ENCODE measurements at regions not wholly inside any gene's neighbourhood (a gene's known extent, or its start where the extent isn't known, plus 50 kb on each side); places are given as distances from the start of the nearest gene placed in this dataset.

GRCh38 chr2:128519517-128520215, 201.0 kb upstream of the HS6ST1 start:
- peaks cover 11% of the 10 kb centered on the region for H3K4me1 Mint-ChIP-seq
- CTCF ChIA-PET: no interaction called here
- H3K36me3 Mint-ChIP-seq (ENCODE audit: low read depth): no peaks in the 10 kb centered on the region
- peaks cover 4% of the 10 kb centered on the region for H3K27me3 Mint-ChIP-seq
- POLR2A ChIA-PET: no interaction called here
- H3K4me3 Mint-ChIP-seq: no peak overlapping the region
- H3K27ac Mint-ChIP-seq: no peak overlapping the region
- no peaks in the 10 kb centered on the region for H3K9me3 Mint-ChIP-seq
- DNase-seq: no peak

GRCh38 chr2:128520340-128520739, 201.7 kb upstream of the HS6ST1 start:
- Mint-ChIP-seq H3K4me1 (peaks cover 11% of the 10 kb centered on the region), H3K4me3 (no peak overlapping the region), H3K27ac (no peak overlapping the region), H3K27me3 (peaks cover 4% of the 10 kb centered on the region), H3K9me3 (no peaks in the 10 kb centered on the region), H3K36me3 (ENCODE audit: low read depth) (no peaks in the 10 kb centered on the region)
- no peak for DNase-seq
- POLR2A ChIA-PET: no interaction called here
- CTCF ChIA-PET: no interaction called here

- peak overlapping the region; percentile 25 for H3K27ac Mint-ChIP-seq
- H3K4me3 Mint-ChIP-seq: no peak overlapping the region
- ChIA-PET POLR2A (no interaction called here), CTCF (no interaction called here)
- H3K36me3 Mint-ChIP-seq (ENCODE audit: low read depth): no peaks in the 10 kb centered on the region
- no peaks in the 10 kb centered on the region for H3K9me3 Mint-ChIP-seq
- H3K4me1 Mint-ChIP-seq: peaks cover 11% of the 10 kb centered on the region
- DNase-seq: peak; percentile 39
- H3K27me3 Mint-ChIP-seq: peaks cover 4% of the 10 kb centered on the region
Observed at GRCh38 chr2:128520791-128521190, 202.1 kb upstream of the HS6ST1 start.

- Mint-ChIP-seq H3K4me3 (no peak overlapping the region), H3K9me3 (no peaks in the 10 kb centered on the region), H3K36me3 (ENCODE audit: low read depth) (no peaks in the 10 kb centered on the region), H3K27ac (no peak overlapping the region), H3K27me3 (peaks cover 4% of the 10 kb centered on the region), H3K4me1 (peaks cover 11% of the 10 kb centered on the region)
- POLR2A ChIA-PET: no interaction called here
- no peak for DNase-seq
- CTCF ChIA-PET: no interaction called here
Observed at GRCh38 chr2:128521482-128521881, 202.8 kb upstream of the HS6ST1 start.

GRCh38 chr2:128522829-128523228, 204.2 kb upstream of the HS6ST1 start:
- peaks cover 11% of the 10 kb centered on the region for H3K4me1 Mint-ChIP-seq
- POLR2A ChIA-PET: no interaction called here
- no peak for DNase-seq
- CTCF ChIA-PET: no interaction called here
- no peaks in the 10 kb centered on the region for H3K36me3 Mint-ChIP-seq (ENCODE audit: low read depth)
- no peaks in the 10 kb centered on the region for H3K9me3 Mint-ChIP-seq
- H3K4me3 Mint-ChIP-seq: no peak overlapping the region
- H3K27me3 Mint-ChIP-seq: peaks cover 2% of the 10 kb centered on the region
- H3K27ac Mint-ChIP-seq: no peak overlapping the region

- peaks cover 2% of the 10 kb centered on the region for H3K27me3 Mint-ChIP-seq
- no peaks in the 10 kb centered on the region for H3K36me3 Mint-ChIP-seq (ENCODE audit: low read depth)
- POLR2A ChIA-PET: no interaction called here
- H3K4me3 Mint-ChIP-seq: no peak overlapping the region
- H3K9me3 Mint-ChIP-seq: no peaks in the 10 kb centered on the region
- no peak overlapping the region for H3K27ac Mint-ChIP-seq
- peaks cover 11% of the 10 kb centered on the region for H3K4me1 Mint-ChIP-seq
- CTCF ChIA-PET: no interaction called here
- DNase-seq: no peak
Observed at GRCh38 chr2:128523457-128523856, 204.8 kb upstream of the HS6ST1 start.

- H3K4me1 Mint-ChIP-seq: peaks cover 11% of the 10 kb centered on the region
- CTCF ChIA-PET: no interaction called here
- H3K27ac Mint-ChIP-seq: no peak overlapping the region
- DNase-seq: no peak
- no peaks in the 10 kb centered on the region for H3K36me3 Mint-ChIP-seq (ENCODE audit: low read depth)
- H3K9me3 Mint-ChIP-seq: no peaks in the 10 kb centered on the region
- POLR2A ChIA-PET: no interaction called here
- H3K4me3 Mint-ChIP-seq: no peak overlapping the region
- peaks cover 2% of the 10 kb centered on the region for H3K27me3 Mint-ChIP-seq
Observed at GRCh38 chr2:128524183-128524582, 205.5 kb upstream of the HS6ST1 start.

- H3K9me3 Mint-ChIP-seq: no peaks in the 10 kb centered on the region
- H3K4me1 Mint-ChIP-seq: peaks cover 9% of the 10 kb centered on the region
- no peak overlapping the region for H3K4me3 Mint-ChIP-seq
- ChIA-PET CTCF (no interaction called here), POLR2A (no interaction called here)
- no peaks in the 10 kb centered on the region for H3K36me3 Mint-ChIP-seq (ENCODE audit: low read depth)
- no peak overlapping the region for H3K27ac Mint-ChIP-seq
- peaks cover 2% of the 10 kb centered on the region for H3K27me3 Mint-ChIP-seq
- no peak for DNase-seq
Observed at GRCh38 chr2:128525653-128526052, 207.0 kb upstream of the HS6ST1 start.

- peaks cover 2% of the 10 kb centered on the region for H3K27me3 Mint-ChIP-seq
- peaks cover 4% of the 10 kb centered on the region for H3K4me1 Mint-ChIP-seq
- H3K4me3 Mint-ChIP-seq: no peak overlapping the region
- H3K27ac Mint-ChIP-seq: no peak overlapping the region
- CTCF ChIA-PET: interaction anchor here (0.8 kb wide), 1 partner anchor 9 kb away, joined by 3 read pairs; no protein-coding TSS in a partner anchor
- H3K36me3 Mint-ChIP-seq (ENCODE audit: low read depth): no peaks in the 10 kb centered on the region
- POLR2A ChIA-PET: no interaction called here
- no peak for DNase-seq
- no peaks in the 10 kb centered on the region for H3K9me3 Mint-ChIP-seq
Observed at GRCh38 chr2:128526455-128526976, 207.8 kb upstream of the HS6ST1 start.

- Mint-ChIP-seq H3K27me3 (peaks cover 2% of the 10 kb centered on the region), H3K27ac (no peak overlapping the region), H3K4me3 (no peak overlapping the region), H3K36me3 (ENCODE audit: low read depth) (no peaks in the 10 kb centered on the region), H3K9me3 (no peaks in the 10 kb centered on the region), H3K4me1 (peaks cover 4% of the 10 kb centered on the region)
- no peak for DNase-seq
- ChIA-PET POLR2A (no interaction called here), CTCF (no interaction called here)
Observed at GRCh38 chr2:128528133-128528532, 209.5 kb upstream of the HS6ST1 start.

- no peak overlapping the region for H3K27ac Mint-ChIP-seq
- CTCF ChIA-PET: interaction anchor here (1.6 kb wide), 1 partner anchor 9 kb away, joined by 4 read pairs; no protein-coding TSS in a partner anchor
- POLR2A ChIA-PET: no interaction called here
Observed at GRCh38 chr2:128530025-128530573, 211.4 kb upstream of the HS6ST1 start.

GRCh38 chr2:128531856-128532255, 213.2 kb upstream of the HS6ST1 start:
- no peaks in the 10 kb centered on the region for H3K9me3 Mint-ChIP-seq
- peaks cover 4% of the 10 kb centered on the region for H3K27me3 Mint-ChIP-seq
- no peak for DNase-seq
- POLR2A ChIA-PET: no interaction called here
- no peak overlapping the region for H3K27ac Mint-ChIP-seq
- H3K4me1 Mint-ChIP-seq: peaks cover 4% of the 10 kb centered on the region
- H3K4me3 Mint-ChIP-seq: no peak overlapping the region
- CTCF ChIA-PET: no interaction called here
- H3K36me3 Mint-ChIP-seq (ENCODE audit: low read depth): no peaks in the 10 kb centered on the region

More at GRCh38 chr2:128530025-128530573, 211.4 kb upstream of the HS6ST1 start:
- Mint-ChIP-seq H3K9me3 (no peaks in the 10 kb centered on the region), H3K27me3 (peaks cover 2% of the 10 kb centered on the region), H3K4me3 (no peak overlapping the region), H3K36me3 (ENCODE audit: low read depth) (no peaks in the 10 kb centered on the region), H3K4me1 (peaks cover 4% of the 10 kb centered on the region)
- no peak for DNase-seq

GRCh38 chr2:128533101-128533500, 214.4 kb upstream of the HS6ST1 start:
- Mint-ChIP-seq H3K4me3 (no peak overlapping the region), H3K4me1 (peaks cover 4% of the 10 kb centered on the region), H3K9me3 (no peaks in the 10 kb centered on the region), H3K27me3 (peaks cover 6% of the 10 kb centered on the region), H3K36me3 (ENCODE audit: low read depth) (no peaks in the 10 kb centered on the region), H3K27ac (no peak overlapping the region)
- ChIA-PET CTCF (no interaction called here), POLR2A (no interaction called here)
- DNase-seq: no peak
